GM12873 (cell line): ENCODE measurements at regions not wholly inside any gene's neighbourhood (a gene's known extent, or its start where the extent isn't known, plus 50 kb on each side); places are given as distances from the start of the nearest gene placed in this dataset.

Source experiments
- TF ChIP-seq, protein P1 (sequence below): IDR thresholded peaks from 2 replicates; pipeline ENCODE4 v1.5.1; 2012; ENCODE audit warnings: low read depth, mild to moderate bottlenecking, moderate library complexity, low read length, control low read depth; ENCODE audit not compliant: insufficient read depth; ENCODE audit errors: missing control alignments

DNA sequence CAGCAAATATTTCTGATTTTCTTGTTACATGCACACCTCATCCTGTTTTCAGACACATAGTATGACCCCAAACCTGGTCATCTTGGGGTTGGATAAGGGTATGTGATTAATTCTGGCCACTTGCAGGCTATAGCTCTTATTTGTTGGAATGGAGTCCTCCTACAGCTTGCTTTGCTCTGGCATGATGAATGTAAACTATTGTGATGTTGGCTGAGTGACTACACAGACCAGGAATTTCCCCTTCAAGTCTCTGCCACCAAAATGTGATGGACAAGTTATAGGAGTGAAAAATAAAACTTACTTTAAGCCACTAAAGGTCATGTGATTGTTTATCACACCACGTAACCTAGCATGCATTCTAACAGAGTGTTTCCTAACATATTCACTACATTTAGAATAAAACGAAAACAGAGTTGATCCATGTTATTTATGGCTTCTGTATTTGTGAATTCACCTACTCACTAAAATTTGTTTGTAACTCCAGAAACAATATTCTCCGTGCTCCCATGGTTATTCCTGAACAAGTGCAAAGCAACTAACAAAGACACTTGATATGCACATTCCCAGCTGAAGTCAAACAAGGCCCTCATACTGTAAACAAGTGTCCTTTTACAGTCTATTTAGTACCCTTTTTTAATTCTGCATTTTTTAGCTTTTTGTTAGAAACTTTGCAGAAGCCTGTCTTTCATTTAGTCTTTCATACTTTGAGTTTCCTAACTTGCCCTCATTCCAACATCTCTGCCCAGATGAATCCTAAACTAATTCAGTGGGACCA, 599.2 kb upstream of the PCDH15 start:
- TF ChIP-seq, protein P1, sequence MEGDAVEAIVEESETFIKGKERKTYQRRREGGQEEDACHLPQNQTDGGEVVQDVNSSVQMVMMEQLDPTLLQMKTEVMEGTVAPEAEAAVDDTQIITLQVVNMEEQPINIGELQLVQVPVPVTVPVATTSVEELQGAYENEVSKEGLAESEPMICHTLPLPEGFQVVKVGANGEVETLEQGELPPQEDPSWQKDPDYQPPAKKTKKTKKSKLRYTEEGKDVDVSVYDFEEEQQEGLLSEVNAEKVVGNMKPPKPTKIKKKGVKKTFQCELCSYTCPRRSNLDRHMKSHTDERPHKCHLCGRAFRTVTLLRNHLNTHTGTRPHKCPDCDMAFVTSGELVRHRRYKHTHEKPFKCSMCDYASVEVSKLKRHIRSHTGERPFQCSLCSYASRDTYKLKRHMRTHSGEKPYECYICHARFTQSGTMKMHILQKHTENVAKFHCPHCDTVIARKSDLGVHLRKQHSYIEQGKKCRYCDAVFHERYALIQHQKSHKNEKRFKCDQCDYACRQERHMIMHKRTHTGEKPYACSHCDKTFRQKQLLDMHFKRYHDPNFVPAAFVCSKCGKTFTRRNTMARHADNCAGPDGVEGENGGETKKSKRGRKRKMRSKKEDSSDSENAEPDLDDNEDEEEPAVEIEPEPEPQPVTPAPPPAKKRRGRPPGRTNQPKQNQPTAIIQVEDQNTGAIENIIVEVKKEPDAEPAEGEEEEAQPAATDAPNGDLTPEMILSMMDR: no peak

DNA sequence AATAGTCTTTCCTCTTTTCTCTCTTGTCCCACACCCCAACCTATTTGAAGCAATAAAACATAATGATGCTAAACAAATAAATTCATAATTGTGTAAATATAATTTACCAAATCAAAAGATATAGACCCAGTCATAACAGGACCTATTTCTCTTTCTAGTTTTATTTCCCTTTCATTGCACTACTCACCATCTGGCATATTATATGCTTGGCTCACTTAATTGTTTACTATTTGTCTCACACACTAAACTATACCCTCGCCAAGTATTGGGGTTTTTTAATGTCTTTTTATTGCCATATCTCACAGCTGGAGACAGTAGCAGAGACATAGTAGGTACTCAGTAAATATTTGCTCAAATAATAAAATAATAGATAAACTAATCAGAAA, 597.5 kb upstream of the PCDH15 start:
- TF ChIP-seq, protein P1: no peak

DNA sequence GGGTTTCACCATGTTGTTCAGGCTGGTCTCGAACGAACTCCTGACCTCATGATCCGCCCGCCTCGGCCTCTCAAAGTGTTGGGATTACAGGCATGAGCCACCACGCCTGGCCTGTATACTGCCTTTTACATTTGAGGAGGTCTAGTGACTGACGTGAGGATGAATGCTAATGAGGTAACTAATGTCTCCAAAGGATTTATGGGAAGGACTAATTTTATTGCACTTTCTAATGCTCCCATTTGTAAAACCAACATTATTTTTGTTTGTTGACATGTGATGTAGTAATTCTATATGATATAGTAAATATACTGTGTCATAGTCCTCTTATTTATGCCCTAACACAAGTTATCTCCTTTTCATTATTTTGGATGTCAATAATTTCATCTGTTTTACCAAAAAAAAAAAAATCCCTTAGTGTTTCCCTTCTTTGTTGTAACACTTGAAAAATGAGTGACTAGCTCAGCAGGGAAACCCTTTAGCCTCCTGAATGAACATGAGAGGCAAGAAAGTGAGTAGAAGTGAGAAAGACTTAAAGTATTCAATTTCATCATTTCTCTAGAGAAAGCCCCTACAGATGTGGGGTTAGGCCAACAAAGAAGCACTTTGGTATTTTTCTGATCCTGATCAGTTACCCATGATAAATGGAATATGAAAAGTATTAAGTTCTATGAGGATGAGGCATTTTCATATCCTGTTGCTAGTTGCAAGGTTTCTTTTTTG, 596.9 kb upstream of the PCDH15 start:
- TF ChIP-seq, protein P1: no peak

DNA sequence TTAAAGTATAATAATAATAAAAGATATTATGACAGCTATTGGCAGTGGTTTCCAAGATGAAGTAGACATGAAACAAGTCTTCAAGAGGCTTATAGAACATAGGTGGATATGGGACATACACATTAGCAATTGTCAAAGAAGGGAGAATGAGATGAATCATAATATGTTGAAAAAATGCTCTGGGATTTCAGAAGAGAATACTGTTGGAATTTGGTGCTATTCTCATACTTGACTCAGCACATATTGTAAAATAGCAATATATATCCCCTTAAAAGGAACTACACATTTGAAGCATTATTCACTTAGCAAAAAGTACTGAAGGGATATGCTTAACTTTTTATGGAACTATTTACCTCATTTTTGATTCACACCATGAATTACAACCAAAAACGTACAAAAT, 577.2 kb upstream of the PCDH15 start:
- TF ChIP-seq, protein P1: no peak

DNA sequence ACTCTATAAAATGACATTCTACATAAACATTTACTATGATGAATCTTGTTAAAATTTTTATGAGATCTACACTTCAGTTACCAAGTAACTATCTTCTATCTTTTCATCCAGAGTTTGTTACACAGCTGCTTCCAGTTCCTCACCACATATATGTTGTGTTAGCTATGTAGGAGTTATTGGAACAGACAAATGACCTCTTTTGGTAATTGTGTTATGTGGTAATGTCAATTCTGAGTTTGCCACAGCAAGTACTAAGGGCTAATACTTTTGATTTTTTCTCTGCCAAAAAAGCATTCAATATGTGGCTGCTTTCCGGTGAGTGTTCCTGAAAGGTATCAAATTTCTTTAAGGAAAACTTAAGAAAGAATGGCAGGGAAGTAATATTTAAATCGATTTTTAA, 573.9 kb upstream of the PCDH15 start:
- TF ChIP-seq, protein P1: no peak

DNA sequence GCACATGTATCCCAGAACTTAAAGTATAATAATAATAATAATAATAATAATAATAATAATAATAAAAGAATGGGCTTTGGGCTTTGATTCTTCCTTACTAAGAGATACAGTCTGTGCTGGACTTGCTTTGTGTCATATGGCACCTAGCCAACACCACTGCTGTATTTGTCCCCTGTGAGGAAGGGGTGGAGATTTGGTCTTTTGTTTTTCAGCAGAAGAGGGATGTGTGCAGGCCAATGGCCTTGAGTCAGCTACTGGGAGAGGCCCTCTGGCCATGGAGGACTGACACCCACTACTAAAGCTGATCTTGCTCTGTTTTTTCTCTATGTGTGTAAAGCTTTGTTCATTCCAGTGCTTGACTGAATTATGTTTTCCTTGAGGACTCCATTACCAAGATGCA, 573.0 kb upstream of the PCDH15 start:
- TF ChIP-seq, protein P1: no peak

DNA sequence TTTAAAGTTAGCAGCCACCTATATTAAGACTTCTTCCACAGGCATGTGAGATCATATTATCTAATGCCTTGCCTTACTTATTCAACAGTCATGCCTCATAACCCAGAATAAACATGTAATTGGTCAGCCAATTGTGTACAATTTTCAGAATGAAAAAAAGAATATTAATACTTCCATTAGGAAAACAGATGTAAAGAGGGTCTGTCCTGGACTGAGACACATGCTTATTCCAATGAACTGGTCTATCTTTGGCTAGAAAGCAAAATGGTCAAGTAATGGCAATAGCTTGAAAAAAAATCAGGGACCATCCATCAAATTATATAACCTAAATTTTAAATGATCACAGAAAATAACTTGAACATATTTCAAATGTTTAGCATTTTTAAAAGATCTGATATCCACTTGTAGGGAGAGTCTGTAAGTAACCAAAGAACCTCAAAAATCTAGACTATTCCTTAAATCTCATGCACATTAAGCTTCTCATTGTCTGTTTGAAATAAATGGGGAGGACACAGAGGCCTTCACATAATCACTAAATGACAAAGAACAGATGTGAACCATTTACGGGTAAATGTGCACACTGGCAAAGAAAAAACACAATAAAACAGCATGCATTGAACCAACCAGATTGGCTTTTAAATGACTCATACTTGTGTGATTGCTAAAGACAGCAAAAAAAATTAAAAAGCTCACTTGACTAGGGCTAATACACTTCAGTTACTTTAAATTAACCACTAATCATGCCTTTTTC, 568.8 kb upstream of the PCDH15 start:
- TF ChIP-seq, protein P1: no peak
